GM12874 (cell line): ENCODE measurements at regions not wholly inside any gene's neighbourhood (a gene's known extent, or its start where the extent isn't known, plus 50 kb on each side); places are given as distances from the start of the nearest gene placed in this dataset.

ENCODE experiments used
- CTCF ChIP-seq: IDR thresholded peaks from 2 replicates; pipeline ENCODE4 v1.5.1; 2011; ENCODE audit warnings: low read depth, mild to moderate bottlenecking, control low read depth, low read length, moderate library complexity; ENCODE audit not compliant: insufficient read depth

- TF ChIP-seq CTCF = no peak
Measured at GRCh38 chr12:76678992-76679391, 84.9 kb upstream of the ZDHHC17 start.

GRCh38 chr12:76679778-76680177 lies 84.1 kb upstream of the ZDHHC17 start:
- no peak for TF ChIP-seq CTCF

GRCh38 chr12:76680940-76681339 lies 83.0 kb upstream of the ZDHHC17 start:
- no peak for TF ChIP-seq CTCF

- TF ChIP-seq CTCF = no peak
Measured at GRCh38 chr12:76685246-76685678, 78.7 kb upstream of the ZDHHC17 start.

GRCh38 chr12:76687981-76688380 lies 75.9 kb upstream of the ZDHHC17 start:
- no peak for TF ChIP-seq CTCF

- peak; percentile 29; the same call in 1 of the 2 replicates for TF ChIP-seq CTCF
Measured at GRCh38 chr12:76688631-76689030, 75.3 kb upstream of the ZDHHC17 start.

- TF ChIP-seq CTCF = no peak
Measured at GRCh38 chr12:76690921-76691700, 72.8 kb upstream of the ZDHHC17 start.
